Endothelial cell of umbilical vein (primary cell): ENCODE measurements at regions not wholly inside any gene's neighbourhood (a gene's known extent, or its start where the extent isn't known, plus 50 kb on each side); places are given as distances from the start of the nearest gene placed in this dataset.

Experiments
- EZH2 ChIP-seq: IDR thresholded peaks from 2 replicates; pipeline ENCODE4 v1.6.1; 2012; ENCODE audit warnings: borderline replicate concordance, low read depth, mild to moderate bottlenecking, moderate library complexity, low read length, inconsistent platforms; ENCODE audit not compliant: severe bottlenecking
- FOS ChIP-seq: IDR thresholded peaks from 2 replicates; pipeline ENCODE4 v1.6.1; 2011; ENCODE audit warnings: mild to moderate bottlenecking, low read length, moderate library complexity, borderline replicate concordance; ENCODE audit not compliant: insufficient read depth
- GATA2 ChIP-seq: IDR thresholded peaks from 2 replicates; pipeline ENCODE4 v1.7.0; 2011; ENCODE audit warnings: low read depth, mild to moderate bottlenecking, moderate library complexity, mixed read lengths, low read length; ENCODE audit not compliant: insufficient read length, insufficient read depth
- JUN ChIP-seq: IDR thresholded peaks from 2 replicates; pipeline ENCODE4 v1.6.1; 2011; ENCODE audit warnings: borderline replicate concordance, low read depth; ENCODE audit not compliant: insufficient read length, insufficient read depth
- MYC ChIP-seq: IDR thresholded peaks from one replicate; pipeline ENCODE4 v1.6.1; 2011; ENCODE audit warnings: mild to moderate bottlenecking, low read depth, low read length
- POLR2A ChIP-seq: IDR thresholded peaks from 2 replicates; pipeline ENCODE4 v1.6.1; 2012; ENCODE audit warnings: low read depth, mild to moderate bottlenecking, control low read depth, low read length
- POLR2AphosphoS5 ChIP-seq: IDR thresholded peaks from 2 replicates; pipeline ENCODE4 v1.6.1; 2012; ENCODE audit warnings: low read depth, mild to moderate bottlenecking, control low read depth, low read length, moderate library complexity; ENCODE audit not compliant: insufficient read depth
- TF ChIP-seq, protein P1 (sequence below), 2 donors: IDR thresholded peaks; 1 replicate in 1 of 2; 2 replicates in 1 of 2; pipeline ENCODE4 v1.5.1; 2011; ENCODE audit warnings: low read length in 2 of 2, mild to moderate bottlenecking in 2 of 2, moderate library complexity in 2 of 2, control low read depth in 1 of 2, inconsistent platforms in 1 of 2, low read depth in 1 of 2; ENCODE audit not compliant: insufficient read depth in 1 of 2; ENCODE audit errors: extremely low read depth in 1 of 2
- TF ChIP-seq, protein P2 (sequence below): IDR thresholded peaks from 2 replicates; pipeline ENCODE4 v1.6.1; 2011; ENCODE audit not compliant: insufficient read depth, insufficient read length

DNA sequence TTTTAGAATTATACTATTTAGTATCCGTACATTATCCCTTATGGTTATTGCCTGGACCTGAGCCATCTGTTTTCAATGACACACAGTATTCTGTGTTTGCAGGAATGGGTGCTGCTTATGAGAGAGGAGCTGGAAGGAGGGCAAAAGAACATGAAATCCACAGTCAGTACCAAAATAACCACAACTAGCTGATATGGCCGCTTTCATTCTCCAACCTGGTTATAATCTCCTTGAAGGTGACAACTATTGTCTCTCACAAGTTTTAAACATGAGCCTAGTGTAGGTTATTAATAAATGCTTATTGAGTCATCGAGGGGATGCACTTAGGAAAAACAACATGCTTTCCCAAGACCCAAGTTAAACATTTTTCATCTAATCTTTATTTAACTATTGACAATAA, 356.6 kb downstream of the BMP2 start:
- TF ChIP-seq, protein P1, sequence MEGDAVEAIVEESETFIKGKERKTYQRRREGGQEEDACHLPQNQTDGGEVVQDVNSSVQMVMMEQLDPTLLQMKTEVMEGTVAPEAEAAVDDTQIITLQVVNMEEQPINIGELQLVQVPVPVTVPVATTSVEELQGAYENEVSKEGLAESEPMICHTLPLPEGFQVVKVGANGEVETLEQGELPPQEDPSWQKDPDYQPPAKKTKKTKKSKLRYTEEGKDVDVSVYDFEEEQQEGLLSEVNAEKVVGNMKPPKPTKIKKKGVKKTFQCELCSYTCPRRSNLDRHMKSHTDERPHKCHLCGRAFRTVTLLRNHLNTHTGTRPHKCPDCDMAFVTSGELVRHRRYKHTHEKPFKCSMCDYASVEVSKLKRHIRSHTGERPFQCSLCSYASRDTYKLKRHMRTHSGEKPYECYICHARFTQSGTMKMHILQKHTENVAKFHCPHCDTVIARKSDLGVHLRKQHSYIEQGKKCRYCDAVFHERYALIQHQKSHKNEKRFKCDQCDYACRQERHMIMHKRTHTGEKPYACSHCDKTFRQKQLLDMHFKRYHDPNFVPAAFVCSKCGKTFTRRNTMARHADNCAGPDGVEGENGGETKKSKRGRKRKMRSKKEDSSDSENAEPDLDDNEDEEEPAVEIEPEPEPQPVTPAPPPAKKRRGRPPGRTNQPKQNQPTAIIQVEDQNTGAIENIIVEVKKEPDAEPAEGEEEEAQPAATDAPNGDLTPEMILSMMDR (IDR thresholded peaks at IDR 0.05; ENCODE audit: extremely low read depth in 1 of 2, insufficient read depth in 1 of 2, low read depth in 1 of 2, low read length in 2 of 2) = no peak
- TF ChIP-seq EZH2 (no peak), POLR2AphosphoS5 (no peak), FOS (no peak), POLR2A (no peak), MYC (no peak), GATA2 (no peak), JUN (no peak)
- TF ChIP-seq, protein P2, sequence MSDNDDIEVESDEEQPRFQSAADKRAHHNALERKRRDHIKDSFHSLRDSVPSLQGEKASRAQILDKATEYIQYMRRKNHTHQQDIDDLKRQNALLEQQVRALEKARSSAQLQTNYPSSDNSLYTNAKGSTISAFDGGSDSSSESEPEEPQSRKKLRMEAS = no peak
